Gastroesophageal sphincter (tissue), 4 donors: ENCODE measurements at regions not wholly inside any gene's neighbourhood (a gene's known extent, or its start where the extent isn't known, plus 50 kb on each side); places are given as distances from the start of the nearest gene placed in this dataset.
"Not testable (repeated sequence)": the region's sequence is repeated elsewhere in the genome, so short reads cannot be mapped to it uniquely, and the experiment has no call there.

Experiments
- ATAC-seq: fragments of 150-250 bp; one replicate; pipeline ENCODE4 v1.9.1; 2016; ENCODE audit warnings: mild to moderate bottlenecking, moderate library complexity
- H3K27ac ChIP-seq, 4 donors: fragments of 200-600 bp; sonication (generic) in 3 of 4; 1 replicate in 3 of 4; 2 replicates in 1 of 4; pipeline ENCODE4 v1.5.1; 2016 to 2019
- H3K27me3 ChIP-seq: fragments of 200-600 bp; sonication (generic); one replicate; pipeline ENCODE4 v1.5.1; 2019
- H3K36me3 ChIP-seq, 2 donors: fragments of 200-600 bp; sonication (generic); one replicate each; pipeline ENCODE4 v1.5.1; 2019; ENCODE audit warnings: control low read depth in 1 of 2
- H3K4me1 ChIP-seq, 3 donors: fragments of 200-600 bp; sonication (generic); 1 replicate in 2 of 3; 2 replicates in 1 of 3; pipeline ENCODE4 v1.5.1; 2016 to 2019; ENCODE audit warnings: control low read depth in 2 of 3
- H3K4me3 ChIP-seq, 2 donors: fragments of 200-600 bp; sonication (generic); one replicate each; pipeline ENCODE4 v1.5.1; 2019; ENCODE audit warnings: mild to moderate bottlenecking in 1 of 2, moderate library complexity in 1 of 2
- H3K9me3 ChIP-seq, 3 donors: fragments of 200-600 bp; sonication (generic); one replicate each; pipeline ENCODE4 v1.5.1; 2017 to 2019; ENCODE audit warnings: control low read depth in 2 of 3
- CTCF ChIP-seq, 4 experiments: fragments of 200-600 bp in 2 of 4; fragments of 450-650 bp in 2 of 4; sonication (generic) in 1 of 4; IDR thresholded peaks; one replicate each; pipeline ENCODE4 v1.5.1; 2017 to 2019; ENCODE audit warnings: antibody characterized with exemption in 4 of 4, mild to moderate bottlenecking in 2 of 4, moderate library complexity in 2 of 4
- EP300 ChIP-seq: sonication (generic); formaldehyde crosslinking; IDR thresholded peaks from one replicate; pipeline ENCODE4 v1.6.1; 2017; ENCODE audit warnings: antibody characterized with exemption, mild to moderate bottlenecking
- POLR2A ChIP-seq, 2 donors: fragments of 450-650 bp; IDR thresholded peaks; one replicate each; pipeline ENCODE4 v1.6.1; 2017; ENCODE audit warnings: antibody characterized with exemption in 2 of 2, mild to moderate bottlenecking in 2 of 2, moderate library complexity in 1 of 2
- POLR2AphosphoS5 ChIP-seq: sonication (generic); formaldehyde crosslinking; IDR thresholded peaks from one replicate; pipeline ENCODE4 v1.6.1; 2017; ENCODE audit warnings: antibody characterized with exemption
- WGBS, 2 donors: methylation state at CpG; one replicate each; pipeline ENCODE4 v1.1.5; 2018; ENCODE audit warnings: low coverage in 1 of 2; 5-methylcytosine and 5-hydroxymethylcytosine counted together

GRCh38 chr4:82282875-82283274, 90.9 kb downstream of the HNRNPD start:
- WGBS, 2 donors: 40 to 63% methylated on average over 2 of the region's 2 CpGs
- H3K4me3 ChIP-seq: no peak overlapping the region
- H3K27ac ChIP-seq: no peak overlapping the region
- TF ChIP-seq POLR2AphosphoS5 (no peak), POLR2A (IDR thresholded peaks at IDR 0.05) (no peak), CTCF (IDR thresholded peaks at IDR 0.05) (no peak), EP300 (no peak)
- peaks cover 0 to 11% (median 0%) of the 10 kb centered on the region in 3 donors for H3K4me1 ChIP-seq
- H3K27me3 ChIP-seq: no peaks in the 10 kb centered on the region
- ATAC-seq: no peak
- no peaks in the 10 kb centered on the region for H3K36me3 ChIP-seq
- H3K9me3 ChIP-seq: no peaks in the 10 kb centered on the region

GRCh38 chr4:82279550-82279949, 94.2 kb downstream of the HNRNPD start:
- WGBS, 2 donors: 76 to 92% methylated on average over 2 of the region's 4 CpGs
- H3K36me3 ChIP-seq, H3K4me1 ChIP-seq, H3K27me3 ChIP-seq, H3K27ac ChIP-seq, ATAC-seq, H3K9me3 ChIP-seq, H3K4me3 ChIP-seq: not testable (repeated sequence)

- Histone ChIP-seq H3K9me3 (no peaks in the 10 kb centered on the region), H3K27ac (no peak overlapping the region), H3K4me3 (no peak overlapping the region), H3K4me1 (no peaks in the 10 kb centered on the region), H3K27me3 (no peaks in the 10 kb centered on the region), H3K36me3 (no peaks in the 10 kb centered on the region)
- TF ChIP-seq POLR2A (IDR thresholded peaks at IDR 0.05) (no peak), CTCF (IDR thresholded peaks at IDR 0.05) (no peak)
- no peak for ATAC-seq
- WGBS, 2 donors: 94% methylated on average over 2 of the region's 2 CpGs; no CpG with 5 or more reads in 1 of the 2 donors
Measured at GRCh38 chr4:82276332-82276640, 97.5 kb downstream of the HNRNPD start.

- Histone ChIP-seq H3K36me3 (no peaks in the 10 kb centered on the region), H3K4me3 (no peak overlapping the region), H3K27ac (no peak overlapping the region), H3K27me3 (no peaks in the 10 kb centered on the region), H3K4me1 (no peaks in the 10 kb centered on the region), H3K9me3 (no peaks in the 10 kb centered on the region)
- 88 to 93% methylated on average over 2 to 4 of the region's 9 CpGs for WGBS, 2 donors
- TF ChIP-seq EP300: no peak
- no peak for ATAC-seq
Measured at GRCh38 chr4:82275431-82276331, 98.1 kb downstream of the HNRNPD start.

GRCh38 chr4:82274700-82275099, 99.1 kb downstream of the HNRNPD start:
- 76 to 93% methylated on average over 4 to 7 of the region's 7 CpGs for WGBS, 2 donors

GRCh38 chr4:82272523-82272922, 101.3 kb downstream of the HNRNPD start:
- H3K27me3 ChIP-seq, H3K9me3 ChIP-seq, H3K4me1 ChIP-seq, H3K4me3 ChIP-seq, H3K27ac ChIP-seq, H3K36me3 ChIP-seq, ATAC-seq: not testable (repeated sequence)
- WGBS, 2 donors: 76% methylated on average over 4 of the region's 4 CpGs; no CpG with 5 or more reads in 1 of the 2 donors

More at GRCh38 chr4:82274700-82275099, 99.1 kb downstream of the HNRNPD start:
- not testable (repeated sequence) for H3K9me3 ChIP-seq, ATAC-seq, H3K36me3 ChIP-seq, H3K27me3 ChIP-seq, H3K27ac ChIP-seq, H3K4me1 ChIP-seq, H3K4me3 ChIP-seq

- not testable (repeated sequence) for H3K4me3 ChIP-seq, H3K27me3 ChIP-seq, H3K9me3 ChIP-seq, ATAC-seq, H3K27ac ChIP-seq, H3K36me3 ChIP-seq, H3K4me1 ChIP-seq
- WGBS, 2 donors: 40 to 57% methylated on average over 1 to 5 of the region's 9 CpGs
Measured at GRCh38 chr4:82271915-82272480, 101.8 kb downstream of the HNRNPD start.
